ENCODE measurements at regions not wholly inside any gene's neighbourhood (a gene's known extent, or its start where the extent isn't known, plus 50 kb on each side); places are given as distances from the start of the nearest gene placed in this dataset.

DNA sequence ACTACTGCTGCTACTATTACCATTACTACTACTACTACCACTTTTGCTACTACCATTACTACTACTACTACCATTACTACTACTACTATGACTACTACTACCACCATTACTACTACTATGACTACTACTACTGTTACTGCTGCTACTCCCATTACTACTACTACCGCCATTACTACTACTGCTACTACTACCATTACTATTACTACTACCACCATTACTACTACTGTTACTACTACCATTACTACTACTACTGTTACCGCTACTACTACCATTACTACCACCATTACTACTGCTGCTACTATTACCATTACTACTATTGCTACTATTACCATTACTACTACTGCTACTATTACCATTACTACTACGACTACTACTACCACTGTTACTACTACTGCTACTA is 209.1 kb downstream of the IRF8 start:
- no peak overlapping the region for H3K4me3 ChIP-seq (ENCODE audit: low read depth, poor library complexity, severe bottlenecking)
- intact Hi-C loops (cut with DNase I; ENCODE audit: low total_unique reads) = no loop called here
- WGBS, 2 donors = 93 to 94% methylated on average over 3 of the region's 3 CpGs
- DNase-seq (ENCODE audit: low spot score in 2 of 2) = no peak
- no peak for TF ChIP-seq POLR2A (IDR thresholded peaks at IDR 0.05)
- TF ChIP-seq, protein P1, sequence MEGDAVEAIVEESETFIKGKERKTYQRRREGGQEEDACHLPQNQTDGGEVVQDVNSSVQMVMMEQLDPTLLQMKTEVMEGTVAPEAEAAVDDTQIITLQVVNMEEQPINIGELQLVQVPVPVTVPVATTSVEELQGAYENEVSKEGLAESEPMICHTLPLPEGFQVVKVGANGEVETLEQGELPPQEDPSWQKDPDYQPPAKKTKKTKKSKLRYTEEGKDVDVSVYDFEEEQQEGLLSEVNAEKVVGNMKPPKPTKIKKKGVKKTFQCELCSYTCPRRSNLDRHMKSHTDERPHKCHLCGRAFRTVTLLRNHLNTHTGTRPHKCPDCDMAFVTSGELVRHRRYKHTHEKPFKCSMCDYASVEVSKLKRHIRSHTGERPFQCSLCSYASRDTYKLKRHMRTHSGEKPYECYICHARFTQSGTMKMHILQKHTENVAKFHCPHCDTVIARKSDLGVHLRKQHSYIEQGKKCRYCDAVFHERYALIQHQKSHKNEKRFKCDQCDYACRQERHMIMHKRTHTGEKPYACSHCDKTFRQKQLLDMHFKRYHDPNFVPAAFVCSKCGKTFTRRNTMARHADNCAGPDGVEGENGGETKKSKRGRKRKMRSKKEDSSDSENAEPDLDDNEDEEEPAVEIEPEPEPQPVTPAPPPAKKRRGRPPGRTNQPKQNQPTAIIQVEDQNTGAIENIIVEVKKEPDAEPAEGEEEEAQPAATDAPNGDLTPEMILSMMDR (IDR thresholded peaks at IDR 0.05) = no peak

DNA sequence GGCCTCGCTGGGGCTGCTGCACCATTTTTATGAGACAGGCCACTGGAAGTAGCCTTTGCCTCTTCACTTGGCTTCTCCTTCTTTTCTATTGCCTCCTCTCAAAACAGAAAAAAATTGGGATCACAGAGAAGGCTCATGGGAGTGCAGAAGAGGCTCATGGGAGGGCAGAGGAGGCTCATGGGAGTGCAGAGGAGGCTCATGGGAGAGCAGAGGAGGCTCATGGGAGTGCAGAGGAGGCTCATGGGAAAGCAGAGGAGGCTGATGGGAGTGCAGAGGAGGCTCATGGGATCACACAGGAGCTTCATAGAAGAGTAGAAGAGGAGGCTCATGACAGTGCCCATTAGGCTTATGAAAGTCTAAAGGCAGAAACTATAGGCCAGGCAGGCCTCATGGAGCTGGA is 211.2 kb downstream of the IRF8 start:
- no peak overlapping the region for H3K4me3 ChIP-seq (ENCODE audit: low read depth, poor library complexity, severe bottlenecking)
- 72 to 100% methylated on average over 1 of the region's 1 CpG for WGBS, 2 donors
- TF ChIP-seq, protein P1 (IDR thresholded peaks at IDR 0.05) = no peak
- no peak for TF ChIP-seq POLR2A (IDR thresholded peaks at IDR 0.05)
- intact Hi-C loops (cut with DNase I; ENCODE audit: low total_unique reads) = no loop called here
- DNase-seq (ENCODE audit: low spot score in 2 of 2) = no peak

DNA sequence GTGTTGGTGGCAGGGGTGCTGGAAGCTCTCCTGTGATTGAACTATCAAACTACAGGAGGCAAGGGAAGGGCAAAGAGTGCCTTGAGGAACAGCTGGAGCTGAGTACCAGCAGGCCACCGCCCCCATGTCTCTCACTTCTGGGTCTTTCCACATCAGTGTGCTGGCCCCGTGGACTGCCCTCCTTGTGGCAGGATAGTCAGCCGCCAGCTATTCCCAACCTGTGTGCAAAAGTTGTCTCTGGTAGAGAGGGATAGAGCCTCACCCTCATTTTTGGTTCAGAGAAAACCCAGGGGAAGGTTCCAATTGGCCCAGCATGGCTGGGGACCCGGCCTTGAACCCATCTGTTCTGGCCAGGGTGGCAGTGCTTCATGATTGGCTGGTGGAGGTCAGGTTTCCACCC is 211.8 kb downstream of the IRF8 start:
- intact Hi-C loops (cut with DNase I; ENCODE audit: low total_unique reads) = no loop called here
- DNase-seq (ENCODE audit: low spot score in 2 of 2) = peak in 1 of 2 donors; percentile 54
- no peak overlapping the region for H3K4me3 ChIP-seq (ENCODE audit: low read depth, poor library complexity, severe bottlenecking)
- WGBS, 2 donors = 84 to 87% methylated on average over 4 of the region's 4 CpGs
- no peak for TF ChIP-seq POLR2A (IDR thresholded peaks at IDR 0.05)
- TF ChIP-seq, protein P1 (IDR thresholded peaks at IDR 0.05) = no peak

DNA sequence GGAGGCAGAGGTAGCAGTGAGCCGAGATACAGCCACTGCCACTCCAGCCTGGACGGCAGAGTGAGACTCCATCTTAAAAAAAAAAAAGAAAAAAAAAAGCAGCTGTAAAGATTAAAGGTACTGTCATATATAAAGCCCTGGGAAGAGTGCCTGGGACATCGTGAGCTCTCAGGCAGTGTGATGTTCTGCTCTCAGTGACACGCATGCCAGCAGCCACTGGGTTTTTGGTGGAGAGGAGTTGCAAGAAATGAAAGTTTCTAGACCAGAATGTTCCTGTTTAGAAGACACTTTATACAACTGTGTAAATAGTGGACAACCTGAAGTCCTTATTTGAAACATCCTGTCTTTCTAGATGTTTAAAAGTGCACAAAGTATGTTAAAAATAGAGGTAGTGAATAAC is 213.2 kb downstream of the IRF8 start:
- intact Hi-C loops (cut with DNase I; ENCODE audit: low total_unique reads) = no loop called here
- TF ChIP-seq, protein P1 (IDR thresholded peaks at IDR 0.05) = no peak
- TF ChIP-seq POLR2A (IDR thresholded peaks at IDR 0.05) = no peak
- DNase-seq (ENCODE audit: low spot score in 2 of 2) = peak in 1 of 2 donors; percentile 14
- 63% methylated on average over 4 of the region's 4 CpGs for WGBS, 2 donors
- H3K4me3 ChIP-seq (ENCODE audit: low read depth, poor library complexity, severe bottlenecking) = no peak overlapping the region

DNA sequence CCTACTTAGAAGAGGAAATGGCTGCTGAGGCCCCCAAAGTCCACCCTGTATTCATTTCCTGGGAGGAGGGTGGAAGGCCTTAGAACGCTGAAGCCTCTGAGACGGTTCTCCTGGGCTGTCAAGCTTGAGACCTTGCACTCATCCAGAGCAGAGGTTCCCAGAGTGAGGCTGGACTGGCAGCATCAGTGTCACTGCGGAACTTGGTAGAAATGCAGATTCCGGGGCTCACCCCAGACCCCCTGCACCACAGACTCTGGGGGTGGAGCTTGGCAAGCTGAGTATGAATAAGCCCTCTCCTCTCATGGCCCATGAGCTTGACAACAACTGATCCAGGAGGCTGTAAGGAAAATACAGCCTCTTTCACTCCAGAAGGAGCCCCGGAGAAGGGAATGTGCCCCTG is 218.3 kb downstream of the IRF8 start:
- TF ChIP-seq, protein P1 (IDR thresholded peaks at IDR 0.05) = no peak
- no peak for TF ChIP-seq POLR2A (IDR thresholded peaks at IDR 0.05)
- 47 to 58% methylated on average over 5 of the region's 5 CpGs for WGBS, 2 donors
- peak in 1 of 2 donors; percentile 42 for DNase-seq (ENCODE audit: low spot score in 2 of 2)
- no peak overlapping the region for H3K4me3 ChIP-seq (ENCODE audit: low read depth, poor library complexity, severe bottlenecking)
- intact Hi-C loops (cut with DNase I; ENCODE audit: low total_unique reads) = no loop called here

DNA sequence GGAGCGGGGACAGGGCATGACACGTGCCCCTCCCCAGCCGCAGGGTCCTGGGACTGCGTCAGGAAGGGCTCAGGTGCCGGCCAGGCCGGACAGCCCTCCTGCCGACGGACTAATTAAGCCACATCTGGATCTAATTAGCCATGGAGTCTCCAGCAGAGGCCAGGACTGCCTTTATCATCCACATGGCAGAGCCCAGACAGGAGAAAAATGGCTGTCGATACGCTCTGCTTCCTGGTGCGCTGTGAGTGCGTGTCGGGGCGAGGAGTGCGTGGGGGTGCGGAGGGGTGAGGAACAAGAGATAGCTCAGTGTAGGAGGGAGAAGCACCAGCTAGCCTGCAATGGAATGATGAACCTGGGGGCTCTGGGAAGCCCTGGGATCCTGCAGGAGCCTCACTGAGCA is 218.8 kb downstream of the IRF8 start:
- intact Hi-C loops (cut with DNase I; ENCODE audit: low total_unique reads) = no loop called here
- WGBS, 2 donors = 60 to 64% methylated on average over 10 to 16 of the region's 16 CpGs
- TF ChIP-seq, protein P1 (IDR thresholded peaks at IDR 0.05) = no peak
- no peak for TF ChIP-seq POLR2A (IDR thresholded peaks at IDR 0.05)
- H3K4me3 ChIP-seq (ENCODE audit: low read depth, poor library complexity, severe bottlenecking) = no peak overlapping the region
- DNase-seq (ENCODE audit: low spot score in 2 of 2) = peak in 1 of 2 donors; percentile 45

All from lower leg skin (tissue), 4 donors.